HL-60 (cell line): ENCODE measurements at regions not wholly inside any gene's neighbourhood (a gene's known extent, or its start where the extent isn't known, plus 50 kb on each side); places are given as distances from the start of the nearest gene placed in this dataset.
A peak's percentile ranks its signal among the peaks of the same experiment; 100 is the strongest.

Source experiments
- DNase-seq, 2 experiments: peaks; one replicate each; pipeline ENCODE4 v3.0.0-alpha.2; 2010 to 2020; ENCODE audit warnings: low read depth in 1 of 2, low spot score in 1 of 2
- H3K27ac ChIP-seq: fragments of 250-450 bp; sonication (Bioruptor Pico); replicated peaks from 2 replicates; pipeline ENCODE4 v1.5.1; 2020; ENCODE audit warnings: mild to moderate bottlenecking, moderate library complexity
- H3K27me3 ChIP-seq: fragments of 250-450 bp; sonication (Bioruptor Pico); 2 replicates; pipeline ENCODE4 v1.5.1; 2021; ENCODE audit warnings: mild to moderate bottlenecking, moderate library complexity; ENCODE audit not compliant: insufficient read depth, poor library complexity, severe bottlenecking
- H3K4me3 ChIP-seq: replicated peaks from 2 replicates; pipeline ENCODE4 v1.5.1; 2011; ENCODE audit warnings: mild to moderate bottlenecking, control low read depth, low read length; ENCODE audit not compliant: insufficient read depth
- GABPA ChIP-seq: IDR thresholded peaks from 2 replicates; pipeline ENCODE4 v1.6.1; 2012; ENCODE audit warnings: low read depth
- POLR2AphosphoS5 ChIP-seq: IDR thresholded peaks from 2 replicates; pipeline ENCODE4 v1.6.1; 2012; ENCODE audit warnings: low read depth
- SPI1 ChIP-seq: IDR thresholded peaks from 2 replicates; pipeline ENCODE4 v1.6.1; 2012; ENCODE audit warnings: low read depth, mild to moderate bottlenecking, borderline replicate concordance
- TF ChIP-seq, protein P1 (sequence below): IDR thresholded peaks from 2 replicates; pipeline ENCODE4 v1.6.1; 2012; ENCODE audit warnings: low read depth; ENCODE audit not compliant: insufficient replicate concordance
- TF ChIP-seq, protein P2 (sequence below): IDR thresholded peaks from one replicate; pipeline ENCODE4 v1.5.1; 2011; ENCODE audit warnings: low read length, control low read depth, inconsistent platforms; ENCODE audit not compliant: insufficient read depth

DNA sequence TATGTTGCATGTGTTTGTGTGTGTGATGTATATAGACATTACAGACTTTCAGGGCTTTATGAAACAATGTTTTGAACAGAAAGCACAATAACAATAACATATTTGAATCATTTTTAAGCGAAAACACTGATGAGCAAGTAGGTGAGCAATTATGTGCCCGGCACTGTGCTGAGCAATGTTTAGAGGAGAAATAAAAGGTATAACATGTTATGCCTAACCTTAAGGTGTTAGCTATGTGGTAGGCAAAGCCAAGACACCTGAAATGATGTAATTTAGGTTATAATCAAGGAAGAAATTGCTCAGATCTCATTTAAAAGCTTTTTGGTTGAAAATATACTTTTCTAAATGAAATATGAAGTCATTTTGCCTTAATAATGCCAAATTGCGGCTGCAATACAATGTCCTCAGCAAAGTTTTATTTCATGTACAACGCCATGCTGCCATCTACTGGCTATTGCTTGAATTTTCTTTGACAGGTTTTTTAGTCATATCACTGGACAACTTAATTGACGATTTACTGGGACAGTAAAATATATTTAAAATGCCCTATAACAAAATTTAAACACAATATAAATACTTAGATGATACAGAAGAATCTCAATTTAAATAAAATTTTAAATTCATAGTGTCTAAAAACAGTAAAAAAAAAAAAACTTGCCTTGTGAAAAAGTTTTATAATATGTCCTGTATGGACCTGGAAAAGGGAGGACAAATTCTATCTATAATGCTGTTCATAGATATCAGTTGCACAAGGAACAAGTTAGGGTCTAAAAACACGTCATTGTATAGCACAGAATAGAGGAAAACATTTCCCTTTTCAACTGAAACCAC, 131.1 kb upstream of the CDK1 start:
- TF ChIP-seq, protein P1, sequence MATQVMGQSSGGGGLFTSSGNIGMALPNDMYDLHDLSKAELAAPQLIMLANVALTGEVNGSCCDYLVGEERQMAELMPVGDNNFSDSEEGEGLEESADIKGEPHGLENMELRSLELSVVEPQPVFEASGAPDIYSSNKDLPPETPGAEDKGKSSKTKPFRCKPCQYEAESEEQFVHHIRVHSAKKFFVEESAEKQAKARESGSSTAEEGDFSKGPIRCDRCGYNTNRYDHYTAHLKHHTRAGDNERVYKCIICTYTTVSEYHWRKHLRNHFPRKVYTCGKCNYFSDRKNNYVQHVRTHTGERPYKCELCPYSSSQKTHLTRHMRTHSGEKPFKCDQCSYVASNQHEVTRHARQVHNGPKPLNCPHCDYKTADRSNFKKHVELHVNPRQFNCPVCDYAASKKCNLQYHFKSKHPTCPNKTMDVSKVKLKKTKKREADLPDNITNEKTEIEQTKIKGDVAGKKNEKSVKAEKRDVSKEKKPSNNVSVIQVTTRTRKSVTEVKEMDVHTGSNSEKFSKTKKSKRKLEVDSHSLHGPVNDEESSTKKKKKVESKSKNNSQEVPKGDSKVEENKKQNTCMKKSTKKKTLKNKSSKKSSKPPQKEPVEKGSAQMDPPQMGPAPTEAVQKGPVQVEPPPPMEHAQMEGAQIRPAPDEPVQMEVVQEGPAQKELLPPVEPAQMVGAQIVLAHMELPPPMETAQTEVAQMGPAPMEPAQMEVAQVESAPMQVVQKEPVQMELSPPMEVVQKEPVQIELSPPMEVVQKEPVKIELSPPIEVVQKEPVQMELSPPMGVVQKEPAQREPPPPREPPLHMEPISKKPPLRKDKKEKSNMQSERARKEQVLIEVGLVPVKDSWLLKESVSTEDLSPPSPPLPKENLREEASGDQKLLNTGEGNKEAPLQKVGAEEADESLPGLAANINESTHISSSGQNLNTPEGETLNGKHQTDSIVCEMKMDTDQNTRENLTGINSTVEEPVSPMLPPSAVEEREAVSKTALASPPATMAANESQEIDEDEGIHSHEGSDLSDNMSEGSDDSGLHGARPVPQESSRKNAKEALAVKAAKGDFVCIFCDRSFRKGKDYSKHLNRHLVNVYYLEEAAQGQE: no peak
- TF ChIP-seq, protein P2, sequence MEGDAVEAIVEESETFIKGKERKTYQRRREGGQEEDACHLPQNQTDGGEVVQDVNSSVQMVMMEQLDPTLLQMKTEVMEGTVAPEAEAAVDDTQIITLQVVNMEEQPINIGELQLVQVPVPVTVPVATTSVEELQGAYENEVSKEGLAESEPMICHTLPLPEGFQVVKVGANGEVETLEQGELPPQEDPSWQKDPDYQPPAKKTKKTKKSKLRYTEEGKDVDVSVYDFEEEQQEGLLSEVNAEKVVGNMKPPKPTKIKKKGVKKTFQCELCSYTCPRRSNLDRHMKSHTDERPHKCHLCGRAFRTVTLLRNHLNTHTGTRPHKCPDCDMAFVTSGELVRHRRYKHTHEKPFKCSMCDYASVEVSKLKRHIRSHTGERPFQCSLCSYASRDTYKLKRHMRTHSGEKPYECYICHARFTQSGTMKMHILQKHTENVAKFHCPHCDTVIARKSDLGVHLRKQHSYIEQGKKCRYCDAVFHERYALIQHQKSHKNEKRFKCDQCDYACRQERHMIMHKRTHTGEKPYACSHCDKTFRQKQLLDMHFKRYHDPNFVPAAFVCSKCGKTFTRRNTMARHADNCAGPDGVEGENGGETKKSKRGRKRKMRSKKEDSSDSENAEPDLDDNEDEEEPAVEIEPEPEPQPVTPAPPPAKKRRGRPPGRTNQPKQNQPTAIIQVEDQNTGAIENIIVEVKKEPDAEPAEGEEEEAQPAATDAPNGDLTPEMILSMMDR: peak; percentile 21
- peak in 1 of 2 experiments; percentile 18 for DNase-seq

DNA sequence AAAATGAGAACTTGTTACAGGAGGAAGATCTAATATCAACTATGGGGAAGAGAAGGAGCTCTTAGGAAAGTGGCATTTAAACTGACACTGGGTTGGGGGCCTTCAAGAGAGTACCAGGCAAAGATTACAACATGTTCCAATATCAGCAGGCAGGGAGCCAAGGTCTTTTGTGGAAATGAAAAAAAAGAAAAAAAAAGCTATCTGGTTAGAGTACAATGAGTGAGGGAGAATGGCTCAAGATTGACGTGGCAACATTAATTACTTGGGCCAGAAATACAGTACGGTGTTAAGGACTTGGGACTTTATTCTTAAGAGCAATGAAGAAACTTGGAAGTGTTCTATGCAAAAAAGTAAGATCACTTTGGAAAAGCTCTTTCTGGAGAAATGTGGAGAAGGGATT, 132.3 kb upstream of the CDK1 start:
- Histone ChIP-seq H3K4me3 (no peak overlapping the region), H3K27me3 (no peaks in the 10 kb centered on the region), H3K27ac (no peak overlapping the region)
- DNase-seq: no peak
- TF ChIP-seq POLR2AphosphoS5 (no peak), GABPA (no peak), SPI1 (no peak)
- TF ChIP-seq, protein P1: no peak
- TF ChIP-seq, protein P2: no peak

More for the DNA sequence above, 131.1 kb upstream of the CDK1 start:
- no peak overlapping the region for H3K4me3 ChIP-seq
- H3K27ac ChIP-seq: no peak overlapping the region
- no peaks in the 10 kb centered on the region for H3K27me3 ChIP-seq

DNA sequence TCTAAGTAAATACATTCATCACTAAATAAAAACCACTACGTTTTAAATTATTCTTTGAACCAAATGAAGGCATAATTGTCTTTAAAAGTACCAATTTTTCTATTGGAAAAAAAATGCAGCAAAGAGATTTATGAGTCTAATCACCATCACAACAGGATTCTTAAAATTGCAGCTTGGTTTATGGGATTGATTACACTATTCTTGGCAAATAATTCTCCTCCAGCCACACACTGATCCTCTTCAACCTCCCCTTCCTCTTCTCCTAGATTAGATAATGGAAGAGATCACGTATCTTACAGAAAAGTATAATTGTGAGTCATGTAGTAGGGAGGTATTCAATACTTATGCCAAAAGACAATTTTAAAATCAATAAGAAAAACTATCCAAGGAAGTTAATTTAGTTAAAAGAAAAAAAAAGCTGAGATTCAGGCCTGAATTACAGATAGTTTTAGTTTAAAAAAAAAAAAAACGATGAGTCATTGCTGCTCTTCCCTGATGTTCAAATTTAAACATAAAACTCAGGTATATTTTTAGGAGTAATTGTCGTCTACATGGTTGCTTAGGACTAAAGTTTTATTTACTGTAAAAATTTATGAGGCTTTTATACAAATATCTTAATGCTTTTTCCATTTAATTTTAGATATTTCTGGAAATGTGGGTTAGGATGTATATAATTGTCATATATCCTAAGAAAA, 133.7 kb upstream of the CDK1 start:
- Histone ChIP-seq H3K27ac (no peak overlapping the region), H3K27me3 (no peaks in the 10 kb centered on the region), H3K4me3 (no peak overlapping the region)
- no peak for DNase-seq
- no peak for TF ChIP-seq GABPA
- TF ChIP-seq SPI1: no peak
- TF ChIP-seq, protein P2: no peak
- no peak for TF ChIP-seq POLR2AphosphoS5
- TF ChIP-seq, protein P1: no peak
